ENCODE measurements at regions not wholly inside any gene's neighbourhood (a gene's known extent, or its start where the extent isn't known, plus 50 kb on each side); places are given as distances from the start of the nearest gene placed in this dataset.

DNA sequence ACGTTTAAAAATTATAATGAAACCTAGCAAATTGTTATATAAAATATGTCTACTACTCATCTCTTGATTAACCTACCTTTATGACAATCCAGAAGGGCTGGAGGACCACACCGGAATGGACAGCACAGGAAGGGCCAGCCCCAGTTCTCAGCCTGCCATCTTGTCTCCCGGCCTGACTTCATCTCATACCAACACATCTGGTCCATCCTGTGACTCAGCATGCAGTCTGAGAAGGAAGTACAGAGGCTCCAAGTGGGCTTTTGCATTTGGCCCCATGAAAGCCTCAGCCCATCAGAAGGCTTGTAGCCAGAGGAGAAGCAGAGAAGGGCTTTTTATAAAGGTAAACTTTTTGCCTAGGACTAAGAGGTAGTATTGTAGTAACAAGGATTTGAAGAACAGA lies 436.6 kb downstream of the MRPL39 start:
- TF ChIP-seq, protein P1, sequence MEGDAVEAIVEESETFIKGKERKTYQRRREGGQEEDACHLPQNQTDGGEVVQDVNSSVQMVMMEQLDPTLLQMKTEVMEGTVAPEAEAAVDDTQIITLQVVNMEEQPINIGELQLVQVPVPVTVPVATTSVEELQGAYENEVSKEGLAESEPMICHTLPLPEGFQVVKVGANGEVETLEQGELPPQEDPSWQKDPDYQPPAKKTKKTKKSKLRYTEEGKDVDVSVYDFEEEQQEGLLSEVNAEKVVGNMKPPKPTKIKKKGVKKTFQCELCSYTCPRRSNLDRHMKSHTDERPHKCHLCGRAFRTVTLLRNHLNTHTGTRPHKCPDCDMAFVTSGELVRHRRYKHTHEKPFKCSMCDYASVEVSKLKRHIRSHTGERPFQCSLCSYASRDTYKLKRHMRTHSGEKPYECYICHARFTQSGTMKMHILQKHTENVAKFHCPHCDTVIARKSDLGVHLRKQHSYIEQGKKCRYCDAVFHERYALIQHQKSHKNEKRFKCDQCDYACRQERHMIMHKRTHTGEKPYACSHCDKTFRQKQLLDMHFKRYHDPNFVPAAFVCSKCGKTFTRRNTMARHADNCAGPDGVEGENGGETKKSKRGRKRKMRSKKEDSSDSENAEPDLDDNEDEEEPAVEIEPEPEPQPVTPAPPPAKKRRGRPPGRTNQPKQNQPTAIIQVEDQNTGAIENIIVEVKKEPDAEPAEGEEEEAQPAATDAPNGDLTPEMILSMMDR (optimal IDR thresholded peaks at IDR 0.05 in 1 of 3, IDR thresholded peaks at IDR 0.05 in 1 of 3, conservative IDR thresholded peaks at IDR 0.05 in 1 of 3; ENCODE audit: extremely low read depth in 1 of 3, insufficient read depth in 2 of 3, low read length in 3 of 3) = no peak
- no peak for TF ChIP-seq EZH2 (IDR thresholded peaks at IDR 0.05; ENCODE audit: low read length)

Measured in keratinocyte (primary cell).